B cell (primary cell): ENCODE measurements at regions not wholly inside any gene's neighbourhood (a gene's known extent, or its start where the extent isn't known, plus 50 kb on each side); places are given as distances from the start of the nearest gene placed in this dataset.

Source experiments
- EZH2 ChIP-seq: IDR thresholded peaks from 2 replicates; pipeline ENCODE4 v1.6.1; 2012; ENCODE audit warnings: borderline replicate concordance, low read depth, mild to moderate bottlenecking, moderate library complexity, low read length; ENCODE audit not compliant: insufficient read depth, poor library complexity, severe bottlenecking
- TF ChIP-seq, protein P1 (sequence below): fragments of 200-600 bp; IDR thresholded peaks from one replicate; pipeline ENCODE4 v1.8.0; 2022; ENCODE audit warnings: antibody characterized with exemption, mild to moderate bottlenecking

DNA sequence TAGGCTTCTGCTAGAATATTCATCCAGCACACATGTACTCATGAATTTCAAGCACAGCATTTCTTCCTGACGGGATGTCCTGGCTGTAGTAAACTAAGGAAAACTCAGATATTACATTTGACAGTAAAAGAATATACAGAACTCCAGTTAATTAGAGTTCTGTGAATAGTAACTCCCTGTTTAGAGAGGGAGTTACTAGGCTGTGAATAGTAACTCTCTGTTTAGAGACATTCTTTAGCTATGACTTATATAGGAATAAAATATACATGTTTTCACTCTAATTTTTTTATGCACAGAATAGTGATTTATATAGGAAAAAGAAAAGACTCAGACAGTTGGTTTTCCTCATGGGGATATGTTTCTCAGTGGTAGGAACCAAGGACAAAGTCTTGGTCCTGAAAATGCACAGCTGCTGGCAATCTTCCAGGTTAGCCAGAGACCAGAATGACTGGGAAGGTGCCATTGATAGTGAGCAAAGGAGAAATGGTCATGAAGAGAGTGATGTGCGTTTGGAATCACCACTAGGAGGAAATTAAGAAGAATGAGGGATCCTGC is 480.7 kb upstream of the THBS1 start:
- TF ChIP-seq, protein P1, sequence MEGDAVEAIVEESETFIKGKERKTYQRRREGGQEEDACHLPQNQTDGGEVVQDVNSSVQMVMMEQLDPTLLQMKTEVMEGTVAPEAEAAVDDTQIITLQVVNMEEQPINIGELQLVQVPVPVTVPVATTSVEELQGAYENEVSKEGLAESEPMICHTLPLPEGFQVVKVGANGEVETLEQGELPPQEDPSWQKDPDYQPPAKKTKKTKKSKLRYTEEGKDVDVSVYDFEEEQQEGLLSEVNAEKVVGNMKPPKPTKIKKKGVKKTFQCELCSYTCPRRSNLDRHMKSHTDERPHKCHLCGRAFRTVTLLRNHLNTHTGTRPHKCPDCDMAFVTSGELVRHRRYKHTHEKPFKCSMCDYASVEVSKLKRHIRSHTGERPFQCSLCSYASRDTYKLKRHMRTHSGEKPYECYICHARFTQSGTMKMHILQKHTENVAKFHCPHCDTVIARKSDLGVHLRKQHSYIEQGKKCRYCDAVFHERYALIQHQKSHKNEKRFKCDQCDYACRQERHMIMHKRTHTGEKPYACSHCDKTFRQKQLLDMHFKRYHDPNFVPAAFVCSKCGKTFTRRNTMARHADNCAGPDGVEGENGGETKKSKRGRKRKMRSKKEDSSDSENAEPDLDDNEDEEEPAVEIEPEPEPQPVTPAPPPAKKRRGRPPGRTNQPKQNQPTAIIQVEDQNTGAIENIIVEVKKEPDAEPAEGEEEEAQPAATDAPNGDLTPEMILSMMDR, result no peak
- no peak for TF ChIP-seq EZH2
